Astrocyte of the spinal cord (primary cell): ENCODE measurements at regions not wholly inside any gene's neighbourhood (a gene's known extent, or its start where the extent isn't known, plus 50 kb on each side); places are given as distances from the start of the nearest gene placed in this dataset.

Experiments
- DNase-seq: peaks from one replicate; pipeline ENCODE4 v3.0.0; 2011; ENCODE audit warnings: low read depth, low spot score
- H3K4me3 ChIP-seq: 2 replicates; pipeline ENCODE4 v1.5.1; 2011; ENCODE audit warnings: low read depth, mild to moderate bottlenecking, low read length, moderate library complexity
- in situ Hi-C: cut with HindIII; loops from 2 replicates; pipeline ENCODE4 v1.10.0; 2017; ENCODE audit warnings: low sequenced_read_pairs
- TF ChIP-seq, protein P1 (sequence below): IDR thresholded peaks from 2 replicates; pipeline ENCODE4 v1.5.1; 2012; ENCODE audit warnings: low read depth, mild to moderate bottlenecking, low read length, inconsistent platforms

DNA sequence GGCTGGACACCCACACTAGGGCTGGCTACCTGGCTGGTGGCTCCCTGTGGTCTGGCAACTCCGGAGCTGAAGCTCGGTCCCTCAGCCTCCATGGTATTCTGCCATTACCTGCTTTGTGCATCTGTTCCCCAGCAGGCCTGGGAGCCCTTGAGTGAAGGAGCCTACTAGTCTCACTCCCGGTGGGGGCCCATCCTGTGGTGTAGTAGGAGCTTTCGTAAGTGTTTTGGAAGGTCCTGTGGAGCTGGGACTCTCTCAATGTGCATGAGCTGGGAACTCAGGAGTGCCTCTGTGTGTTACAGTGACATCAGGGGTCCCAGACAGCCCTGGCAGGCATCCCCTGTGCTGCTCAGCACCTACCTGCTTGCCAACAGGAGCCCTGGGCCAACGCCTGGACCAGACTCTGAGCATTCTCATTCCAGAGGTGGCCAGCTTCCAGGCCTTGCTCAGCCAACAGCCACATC lies 267.1 kb downstream of the GADD45G start:
- in situ Hi-C loops, result no loop called here
- H3K4me3 ChIP-seq, result no peak overlapping the region
- TF ChIP-seq, protein P1, sequence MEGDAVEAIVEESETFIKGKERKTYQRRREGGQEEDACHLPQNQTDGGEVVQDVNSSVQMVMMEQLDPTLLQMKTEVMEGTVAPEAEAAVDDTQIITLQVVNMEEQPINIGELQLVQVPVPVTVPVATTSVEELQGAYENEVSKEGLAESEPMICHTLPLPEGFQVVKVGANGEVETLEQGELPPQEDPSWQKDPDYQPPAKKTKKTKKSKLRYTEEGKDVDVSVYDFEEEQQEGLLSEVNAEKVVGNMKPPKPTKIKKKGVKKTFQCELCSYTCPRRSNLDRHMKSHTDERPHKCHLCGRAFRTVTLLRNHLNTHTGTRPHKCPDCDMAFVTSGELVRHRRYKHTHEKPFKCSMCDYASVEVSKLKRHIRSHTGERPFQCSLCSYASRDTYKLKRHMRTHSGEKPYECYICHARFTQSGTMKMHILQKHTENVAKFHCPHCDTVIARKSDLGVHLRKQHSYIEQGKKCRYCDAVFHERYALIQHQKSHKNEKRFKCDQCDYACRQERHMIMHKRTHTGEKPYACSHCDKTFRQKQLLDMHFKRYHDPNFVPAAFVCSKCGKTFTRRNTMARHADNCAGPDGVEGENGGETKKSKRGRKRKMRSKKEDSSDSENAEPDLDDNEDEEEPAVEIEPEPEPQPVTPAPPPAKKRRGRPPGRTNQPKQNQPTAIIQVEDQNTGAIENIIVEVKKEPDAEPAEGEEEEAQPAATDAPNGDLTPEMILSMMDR, result no peak
- DNase-seq, result no peak

DNA sequence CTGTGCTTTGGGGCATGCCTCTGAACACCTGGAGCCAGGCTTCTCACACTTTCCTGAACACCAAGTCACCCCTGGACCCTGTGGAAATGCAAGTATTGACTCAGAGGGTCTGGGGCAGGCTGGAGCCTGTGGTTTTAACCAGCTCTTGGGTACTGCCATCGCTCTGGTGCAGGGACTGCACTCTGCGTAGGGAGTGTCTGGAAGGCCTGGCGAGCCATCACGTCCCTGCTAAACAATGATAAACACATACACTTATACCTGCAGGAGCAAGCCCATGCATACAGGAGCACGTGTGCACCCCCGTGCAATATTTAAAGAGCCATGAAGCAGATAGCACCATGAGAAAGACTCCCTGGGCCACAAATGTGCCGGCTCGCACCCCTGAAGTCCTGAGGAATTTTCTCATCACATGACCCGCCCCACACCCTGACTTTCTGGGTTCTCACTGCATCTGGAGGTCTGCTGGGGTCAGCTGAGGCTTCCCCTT lies 267.7 kb downstream of the GADD45G start:
- in situ Hi-C loops, result no loop called here
- TF ChIP-seq, protein P1, result no peak
- no peak overlapping the region for H3K4me3 ChIP-seq
- DNase-seq, result no peak

DNA sequence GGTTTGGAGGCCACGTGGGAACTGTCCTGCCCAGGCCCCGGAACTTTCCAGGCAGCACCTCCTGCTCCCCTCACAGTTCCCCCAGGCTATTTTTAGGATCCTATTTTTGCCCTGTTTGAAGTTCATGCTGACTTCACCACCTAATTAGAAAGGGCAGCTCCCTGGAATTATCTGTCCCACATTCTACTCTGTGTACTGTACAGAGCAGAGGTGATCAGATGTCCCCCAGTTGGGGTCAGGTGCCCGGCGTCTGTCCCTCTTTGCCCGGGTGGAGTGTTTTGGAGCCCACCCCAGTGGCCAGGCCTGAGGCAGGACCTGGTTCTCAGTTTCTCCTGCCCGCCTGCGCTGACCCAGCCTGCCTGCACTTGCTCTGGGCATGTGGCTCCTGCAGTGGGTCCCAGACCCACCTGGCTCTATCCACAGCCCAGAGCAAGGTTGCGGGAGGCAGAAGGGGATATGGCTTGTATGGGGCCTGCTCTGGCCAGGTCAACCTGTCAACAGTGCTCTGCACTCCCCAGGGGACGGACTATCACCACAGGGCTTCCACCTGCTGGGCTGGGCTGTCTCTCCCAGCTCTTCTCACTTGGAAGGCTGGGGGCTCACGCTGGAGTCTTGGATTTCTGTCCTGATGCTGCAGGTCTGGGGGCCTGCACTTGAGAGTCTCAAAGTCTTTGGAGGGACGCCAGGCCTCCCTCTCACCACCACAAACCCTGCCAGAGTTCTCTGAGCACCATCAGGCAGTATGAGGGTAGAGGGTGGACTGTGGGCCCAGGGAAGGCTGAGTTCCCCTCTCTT lies 268.3 kb downstream of the GADD45G start:
- in situ Hi-C loops, result no loop called here
- no peak overlapping the region for H3K4me3 ChIP-seq
- DNase-seq, result no peak
- TF ChIP-seq, protein P1, result no peak

DNA sequence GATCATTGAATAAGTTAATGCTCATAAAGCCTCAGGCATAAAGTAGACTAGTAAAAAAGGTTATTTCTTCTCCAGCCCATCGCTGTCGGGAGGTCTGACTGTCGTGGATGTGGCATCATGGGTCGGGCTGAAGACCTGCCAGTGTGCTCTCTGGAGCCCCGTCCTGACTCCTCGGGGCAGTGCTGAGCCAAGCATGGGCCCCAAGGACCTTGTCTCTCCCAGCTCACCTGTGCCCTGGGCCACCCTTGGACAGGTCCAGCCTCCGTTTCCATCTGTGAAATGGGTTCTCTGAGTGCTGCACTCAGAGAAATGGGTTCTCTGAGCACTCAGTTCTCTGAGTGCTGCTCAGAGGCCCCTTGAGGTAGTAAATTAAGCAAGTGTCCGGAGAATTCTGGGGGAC lies 269.0 kb downstream of the GADD45G start:
- no peak for DNase-seq
- H3K4me3 ChIP-seq, result no peak overlapping the region
- TF ChIP-seq, protein P1, result no peak
- in situ Hi-C loops, result no loop called here

DNA sequence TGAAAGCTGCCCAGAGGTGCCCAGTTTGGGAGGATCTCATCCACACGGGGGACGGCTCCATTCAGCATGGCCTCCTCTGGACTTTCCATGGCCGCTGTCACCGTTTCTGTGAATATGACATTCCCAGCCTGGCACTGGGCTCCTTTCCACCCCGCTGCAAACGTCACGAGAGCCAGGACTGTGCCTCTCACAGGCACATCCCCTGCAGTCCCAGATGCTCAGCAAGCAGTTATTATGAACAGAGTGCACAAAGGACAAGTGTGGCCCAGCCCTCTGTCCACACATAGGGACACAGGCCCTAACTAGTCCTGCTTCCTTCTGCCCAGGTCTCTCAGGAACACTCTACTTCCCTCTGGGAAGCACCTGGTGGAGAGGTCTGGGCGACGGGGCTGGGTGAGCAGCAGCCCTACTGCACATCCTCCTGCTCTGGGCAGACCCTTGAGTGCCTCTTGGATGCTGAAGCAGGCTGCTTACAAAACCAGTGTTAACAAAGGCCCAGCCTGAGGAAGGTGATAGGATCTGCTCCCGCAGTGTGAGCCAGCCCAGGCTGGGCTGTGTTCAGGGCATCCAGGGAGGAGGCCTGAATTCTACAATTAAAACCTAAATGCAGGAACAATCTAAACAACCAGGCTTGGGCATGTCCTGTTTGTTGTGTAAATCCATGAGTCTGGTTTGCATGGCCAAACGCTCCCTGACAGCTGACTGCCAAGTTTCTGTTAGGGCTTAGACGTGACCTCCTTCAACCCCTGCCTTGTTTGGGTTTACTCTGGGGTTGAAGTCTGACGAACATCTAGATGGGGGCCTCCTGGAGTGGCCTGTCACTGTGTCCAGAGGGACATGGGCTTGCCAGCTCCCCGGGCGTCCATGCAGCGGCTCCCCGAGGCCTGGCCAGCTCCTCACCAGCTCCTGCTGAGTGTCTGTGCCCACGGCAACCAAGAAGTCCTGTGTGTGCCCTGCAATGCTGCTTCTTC lies 269.8 kb downstream of the GADD45G start:
- DNase-seq, result no peak
- in situ Hi-C loops, result no loop called here
- TF ChIP-seq, protein P1, result no peak
- no peak overlapping the region for H3K4me3 ChIP-seq
